Panc1 (cell line): ENCODE measurements at regions not wholly inside any gene's neighbourhood (a gene's known extent, or its start where the extent isn't known, plus 50 kb on each side); places are given as distances from the start of the nearest gene placed in this dataset.

Source experiments
- CTCF ChIP-seq: fragments of 450-650 bp; IDR thresholded peaks from 2 replicates; pipeline ENCODE4 v1.5.1; 2017; ENCODE audit warnings: mild to moderate bottlenecking
- POLR2AphosphoS5 ChIP-seq: IDR thresholded peaks from 2 replicates; pipeline ENCODE4 v1.6.1; 2012; ENCODE audit warnings: mild to moderate bottlenecking, low read depth, low read length, moderate library complexity
- REST ChIP-seq, 2 experiments: IDR thresholded peaks; 2 replicates each; pipeline ENCODE4 v1.6.1; 2011 to 2012; ENCODE audit warnings: low read depth in 2 of 2, control low read depth in 1 of 2, low read length in 1 of 2, mild to moderate bottlenecking in 1 of 2, moderate library complexity in 1 of 2; ENCODE audit not compliant: insufficient read depth in 1 of 2
- SIN3A ChIP-seq: IDR thresholded peaks from 2 replicates; pipeline ENCODE4 v1.6.1; 2012; ENCODE audit warnings: low read depth, mild to moderate bottlenecking, low read length, moderate library complexity, borderline replicate concordance; ENCODE audit not compliant: insufficient read depth

- TF ChIP-seq CTCF (no peak), POLR2AphosphoS5 (no peak), REST (IDR thresholded peaks at IDR 0.05; ENCODE audit: insufficient read depth in 1 of 2, low read depth in 2 of 2, low read length in 1 of 2) (no peak), SIN3A (no peak)
Measured at GRCh38 chr12:105975351-105975750, 163.4 kb downstream of the NUAK1 start.
